DMS 273 (cell line): ENCODE measurements at regions not wholly inside any gene's neighbourhood (a gene's known extent, or its start where the extent isn't known, plus 50 kb on each side); places are given as distances from the start of the nearest gene placed in this dataset.
"Not testable (repeated sequence)": the region's sequence is repeated elsewhere in the genome, so short reads cannot be mapped to it uniquely, and the experiment has no call there.

Experiments used
- DNase-seq: peaks from one replicate; lab custom pipeline; 2025; ENCODE audit not compliant: unreplicated experiment; lab: John Stamatoyannopoulos, UW

- DNase-seq, result peak; percentile 46
Measured at GRCh38 chr22:48485149-48486133, 1342.2 kb downstream of the BRD1 start.

GRCh38 chr22:48483764-48484528 is 1343.7 kb downstream of the BRD1 start:
- DNase-seq, result no peak

- DNase-seq, result no peak
Measured at GRCh38 chr22:48482771-48483170, 1344.9 kb downstream of the BRD1 start.

- not testable (repeated sequence) for DNase-seq
Measured at GRCh38 chr22:48482198-48482597, 1345.5 kb downstream of the BRD1 start.

- DNase-seq, result no peak
Measured at GRCh38 chr22:48481748-48482147, 1345.9 kb downstream of the BRD1 start.

- no peak for DNase-seq
Measured at GRCh38 chr22:48478529-48479265, 1349.0 kb downstream of the BRD1 start.

- no peak for DNase-seq
Measured at GRCh38 chr22:48478124-48478523, 1349.5 kb downstream of the BRD1 start.

GRCh38 chr22:48477031-48477721 is 1350.5 kb downstream of the BRD1 start:
- no peak for DNase-seq

- no peak for DNase-seq
Measured at GRCh38 chr22:48476577-48476976, 1351.1 kb downstream of the BRD1 start.

GRCh38 chr22:48475661-48476345 is 1351.9 kb downstream of the BRD1 start:
- DNase-seq, result no peak

- no peak for DNase-seq
Measured at GRCh38 chr22:48474881-48475280, 1352.8 kb downstream of the BRD1 start.

GRCh38 chr22:48473202-48473601 is 1354.5 kb downstream of the BRD1 start:
- DNase-seq, result no peak

GRCh38 chr22:48464246-48464645 is 1363.4 kb downstream of the BRD1 start:
- no peak for DNase-seq

- no peak for DNase-seq
Measured at GRCh38 chr22:48459859-48460823, 1367.5 kb downstream of the BRD1 start.

- no peak for DNase-seq
Measured at GRCh38 chr22:48459259-48459658, 1368.4 kb downstream of the BRD1 start.

GRCh38 chr22:48456449-48456848 is 1371.2 kb downstream of the BRD1 start:
- DNase-seq, result no peak

GRCh38 chr22:48453751-48454485 is 1373.8 kb downstream of the BRD1 start:
- no peak for DNase-seq

- no peak for DNase-seq
Measured at GRCh38 chr22:48453171-48453570, 1374.5 kb downstream of the BRD1 start.
